HEK293 (cell line): ENCODE measurements at regions not wholly inside any gene's neighbourhood (a gene's known extent, or its start where the extent isn't known, plus 50 kb on each side); places are given as distances from the start of the nearest gene placed in this dataset.

Experiments used
- TCF7L2 ChIP-seq: IDR thresholded peaks from 2 replicates; pipeline ENCODE4 v1.6.1; 2011; ENCODE audit warnings: low read depth, mild to moderate bottlenecking, inconsistent platforms, low read length, moderate library complexity, borderline replicate concordance
- ZNF202 ChIP-seq: fragments of 450-650 bp; formaldehyde crosslinking; IDR thresholded peaks from 2 replicates; pipeline ENCODE4 v1.5.1; 2016; ENCODE audit warnings: missing biosample characterization, missing genetic modification characterization, borderline replicate concordance
- ZNF221 ChIP-seq: fragments of 450-650 bp; formaldehyde crosslinking; IDR thresholded peaks from 2 replicates; pipeline ENCODE4 v1.5.1; 2017; ENCODE audit warnings: missing biosample characterization, missing genetic modification characterization, borderline replicate concordance
- TF ChIP-seq, protein P1 (sequence below): fragments of 450-650 bp; formaldehyde crosslinking; IDR thresholded peaks from 2 replicates; pipeline ENCODE4 v1.5.1; 2016; ENCODE audit warnings: missing biosample characterization, missing genetic modification characterization
- TF ChIP-seq, protein P2 (sequence below): fragments of 450-650 bp; formaldehyde crosslinking; IDR thresholded peaks from 2 replicates; pipeline ENCODE4 v1.5.1; 2016; ENCODE audit warnings: missing biosample characterization, missing genetic modification characterization

DNA sequence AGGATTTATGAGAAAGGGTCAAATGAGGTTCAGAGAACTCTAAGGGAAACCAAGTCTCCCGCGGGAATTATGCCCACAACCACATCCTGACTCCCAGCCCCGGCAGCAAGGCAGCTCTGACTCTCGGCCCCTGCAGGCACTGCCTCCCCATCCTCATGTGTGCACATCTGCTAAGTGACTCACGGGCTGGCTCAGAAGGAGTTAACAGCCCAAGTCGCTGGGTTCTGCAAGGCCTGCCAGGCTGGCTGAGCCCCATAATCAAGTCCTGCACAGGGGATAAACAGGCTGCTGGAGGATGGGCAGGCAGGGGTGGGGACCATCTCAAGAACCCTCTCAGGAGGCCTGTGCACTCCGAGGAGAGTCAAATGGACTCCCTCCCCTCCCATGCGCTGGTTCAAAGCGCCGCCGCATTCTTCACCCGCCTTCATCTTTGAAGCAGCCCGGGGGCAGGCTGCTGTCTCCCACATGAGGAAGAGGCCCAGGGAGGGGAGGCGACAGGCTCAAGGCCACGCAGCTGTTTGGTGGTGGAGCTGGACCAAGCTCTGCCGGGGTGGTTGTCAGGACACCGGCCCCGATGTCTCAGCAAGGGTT lies 344.3 kb downstream of the MATN1 start:
- TF ChIP-seq TCF7L2, result no peak
- TF ChIP-seq, protein P1, sequence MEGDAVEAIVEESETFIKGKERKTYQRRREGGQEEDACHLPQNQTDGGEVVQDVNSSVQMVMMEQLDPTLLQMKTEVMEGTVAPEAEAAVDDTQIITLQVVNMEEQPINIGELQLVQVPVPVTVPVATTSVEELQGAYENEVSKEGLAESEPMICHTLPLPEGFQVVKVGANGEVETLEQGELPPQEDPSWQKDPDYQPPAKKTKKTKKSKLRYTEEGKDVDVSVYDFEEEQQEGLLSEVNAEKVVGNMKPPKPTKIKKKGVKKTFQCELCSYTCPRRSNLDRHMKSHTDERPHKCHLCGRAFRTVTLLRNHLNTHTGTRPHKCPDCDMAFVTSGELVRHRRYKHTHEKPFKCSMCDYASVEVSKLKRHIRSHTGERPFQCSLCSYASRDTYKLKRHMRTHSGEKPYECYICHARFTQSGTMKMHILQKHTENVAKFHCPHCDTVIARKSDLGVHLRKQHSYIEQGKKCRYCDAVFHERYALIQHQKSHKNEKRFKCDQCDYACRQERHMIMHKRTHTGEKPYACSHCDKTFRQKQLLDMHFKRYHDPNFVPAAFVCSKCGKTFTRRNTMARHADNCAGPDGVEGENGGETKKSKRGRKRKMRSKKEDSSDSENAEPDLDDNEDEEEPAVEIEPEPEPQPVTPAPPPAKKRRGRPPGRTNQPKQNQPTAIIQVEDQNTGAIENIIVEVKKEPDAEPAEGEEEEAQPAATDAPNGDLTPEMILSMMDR (tag by site-specific recombination), result no peak
- no peak for TF ChIP-seq ZNF221 (tag by site-specific recombination)
- no peak for TF ChIP-seq ZNF202
- TF ChIP-seq, protein P2, sequence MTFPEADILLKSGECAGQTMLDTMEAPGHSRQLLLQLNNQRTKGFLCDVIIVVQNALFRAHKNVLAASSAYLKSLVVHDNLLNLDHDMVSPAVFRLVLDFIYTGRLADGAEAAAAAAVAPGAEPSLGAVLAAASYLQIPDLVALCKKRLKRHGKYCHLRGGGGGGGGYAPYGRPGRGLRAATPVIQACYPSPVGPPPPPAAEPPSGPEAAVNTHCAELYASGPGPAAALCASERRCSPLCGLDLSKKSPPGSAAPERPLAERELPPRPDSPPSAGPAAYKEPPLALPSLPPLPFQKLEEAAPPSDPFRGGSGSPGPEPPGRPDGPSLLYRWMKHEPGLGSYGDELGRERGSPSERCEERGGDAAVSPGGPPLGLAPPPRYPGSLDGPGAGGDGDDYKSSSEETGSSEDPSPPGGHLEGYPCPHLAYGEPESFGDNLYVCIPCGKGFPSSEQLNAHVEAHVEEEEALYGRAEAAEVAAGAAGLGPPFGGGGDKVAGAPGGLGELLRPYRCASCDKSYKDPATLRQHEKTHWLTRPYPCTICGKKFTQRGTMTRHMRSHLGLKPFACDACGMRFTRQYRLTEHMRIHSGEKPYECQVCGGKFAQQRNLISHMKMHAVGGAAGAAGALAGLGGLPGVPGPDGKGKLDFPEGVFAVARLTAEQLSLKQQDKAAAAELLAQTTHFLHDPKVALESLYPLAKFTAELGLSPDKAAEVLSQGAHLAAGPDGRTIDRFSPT (tag by site-specific recombination), result no peak
